Activated CD4-positive, alpha-beta T cell treated with anti-CD3 and anti-CD28 coated beads, Interleukin-2, amount 10 ng/mL, durations not matched to agents 7 days and 5 days (primary cell): ENCODE measurements at regions not wholly inside any gene's neighbourhood (a gene's known extent, or its start where the extent isn't known, plus 50 kb on each side); places are given as distances from the start of the nearest gene placed in this dataset.
"Not testable (repeated sequence)": the region's sequence is repeated elsewhere in the genome, so short reads cannot be mapped to it uniquely, and the experiment has no call there.

Source experiments
- CTCF ChIA-PET: fragments of 350-600 bp; sonication (Branson Sonifier 250); formaldehyde crosslinking; loops from one replicate; lab custom pipeline; 2021; ENCODE audit warnings: antibody characterized with exemption; lab: Charles Lee
- POLR2A ChIA-PET: fragments of 350-600 bp; sonication (Branson Sonifier 250); formaldehyde crosslinking; loops from one replicate; lab custom pipeline; 2021; ENCODE audit warnings: antibody characterized with exemption; lab: Charles Lee
- DNase-seq: peaks from one replicate; pipeline ENCODE4 v3.0.0-alpha.2; 2020
- H3K27ac Mint-ChIP-seq: one replicate; pipeline ENCODE4 v1.8.0; 2021; ENCODE audit warnings: mild to moderate bottlenecking, moderate library complexity, mixed read lengths
- H3K27me3 Mint-ChIP-seq: one replicate; pipeline ENCODE4 v1.8.0; 2021; ENCODE audit warnings: mixed read lengths
- H3K36me3 Mint-ChIP-seq: one replicate; pipeline ENCODE4 v1.8.0; 2021; ENCODE audit warnings: low read depth, mixed read lengths
- H3K4me1 Mint-ChIP-seq: one replicate; pipeline ENCODE4 v1.8.0; 2021; ENCODE audit warnings: mixed read lengths
- H3K4me3 Mint-ChIP-seq: one replicate; pipeline ENCODE4 v1.8.0; 2021; ENCODE audit warnings: mild to moderate bottlenecking, moderate library complexity, mixed read lengths
- H3K9me3 Mint-ChIP-seq: one replicate; pipeline ENCODE4 v1.8.0; 2021; ENCODE audit warnings: mixed read lengths

- Mint-ChIP-seq H3K4me1 (no peaks in the 10 kb centered on the region), H3K4me3 (no peak overlapping the region), H3K27ac (no peak overlapping the region), H3K36me3 (no peaks in the 10 kb centered on the region), H3K27me3 (no peaks in the 10 kb centered on the region), H3K9me3 (no peaks in the 10 kb centered on the region)
- ChIA-PET POLR2A (interaction anchor here (0.6 kb wide), 1 partner anchor 1383 kb away, joined by 3 read pairs; no protein-coding TSS in a partner anchor), CTCF (no interaction called here)
- DNase-seq = no peak
Measured at GRCh38 chr4:94036964-94037363, 170.7 kb upstream of the SMARCAD1 start.

DNA sequence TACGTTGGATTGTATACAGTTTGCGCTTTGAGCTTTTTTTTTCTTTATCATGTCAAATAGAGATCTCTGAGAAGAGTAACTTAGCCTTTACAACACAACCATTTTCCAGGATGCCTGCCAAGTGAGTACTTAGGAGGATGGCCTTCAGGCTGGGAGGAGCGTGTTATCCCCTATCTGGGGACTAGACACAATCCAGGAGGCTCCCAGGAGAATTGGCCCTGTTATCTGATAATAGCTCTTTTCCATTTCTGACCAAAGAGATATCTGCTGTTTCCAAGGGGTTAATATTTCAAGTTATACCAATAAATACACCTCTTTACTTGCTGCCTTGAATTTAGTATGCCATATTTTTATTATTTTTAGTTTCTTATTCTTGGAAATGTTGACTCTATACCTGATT is 169.5 kb upstream of the SMARCAD1 start:
- POLR2A ChIA-PET = no interaction called here
- H3K9me3 Mint-ChIP-seq = peaks cover 3% of the 10 kb centered on the region
- no peaks in the 10 kb centered on the region for H3K27me3 Mint-ChIP-seq
- no peaks in the 10 kb centered on the region for H3K4me1 Mint-ChIP-seq
- no peak overlapping the region for H3K27ac Mint-ChIP-seq
- CTCF ChIA-PET = no interaction called here
- no peak for DNase-seq
- no peak overlapping the region for H3K4me3 Mint-ChIP-seq
- no peaks in the 10 kb centered on the region for H3K36me3 Mint-ChIP-seq

DNA sequence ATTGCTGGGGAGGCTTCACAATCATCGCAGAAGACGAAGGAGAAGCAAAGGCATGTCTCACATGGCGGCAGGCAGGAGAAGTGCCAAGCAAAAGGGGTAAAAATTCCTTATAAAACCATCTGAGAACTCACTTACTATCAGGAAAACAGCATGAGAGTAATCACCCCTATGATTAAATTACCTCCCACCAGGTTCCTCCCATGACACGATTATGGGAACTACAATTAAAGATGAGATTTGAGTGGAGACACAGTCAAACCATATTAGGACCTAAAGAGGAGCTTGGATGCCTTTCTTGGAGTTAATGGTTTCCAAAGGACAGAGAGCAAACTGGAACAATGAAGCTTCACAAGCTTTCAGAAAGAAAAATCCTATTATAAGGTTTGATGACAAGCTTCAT is 168.4 kb upstream of the SMARCAD1 start:
- Mint-ChIP-seq H3K9me3 (peaks cover 3% of the 10 kb centered on the region), H3K4me1 (no peaks in the 10 kb centered on the region), H3K27me3 (no peaks in the 10 kb centered on the region), H3K36me3 (no peaks in the 10 kb centered on the region), H3K4me3 (no peak overlapping the region), H3K27ac (no peak overlapping the region)
- DNase-seq = no peak
- POLR2A ChIA-PET = no interaction called here
- CTCF ChIA-PET = interaction anchor here (1.9 kb wide), 1 partner anchor 20 kb away, joined by 7 read pairs; no protein-coding TSS in a partner anchor

GRCh38 chr4:94044471-94044870 is 163.2 kb upstream of the SMARCAD1 start:
- DNase-seq, H3K9me3 Mint-ChIP-seq, H3K27ac Mint-ChIP-seq, POLR2A ChIA-PET, H3K4me3 Mint-ChIP-seq, H3K4me1 Mint-ChIP-seq, H3K27me3 Mint-ChIP-seq, H3K36me3 Mint-ChIP-seq: not testable (repeated sequence)
- CTCF ChIA-PET = interaction anchor here (1.4 kb wide), 1 partner anchor 13 kb away, joined by 3 read pairs; no protein-coding TSS in a partner anchor

- POLR2A ChIA-PET = no interaction called here
- H3K27ac Mint-ChIP-seq = no peak overlapping the region
- no peaks in the 10 kb centered on the region for H3K4me1 Mint-ChIP-seq
- no peak overlapping the region for H3K4me3 Mint-ChIP-seq
- CTCF ChIA-PET = no interaction called here
- no peaks in the 10 kb centered on the region for H3K36me3 Mint-ChIP-seq
- H3K9me3 Mint-ChIP-seq = no peaks in the 10 kb centered on the region
- DNase-seq = no peak
- no peaks in the 10 kb centered on the region for H3K27me3 Mint-ChIP-seq
Measured at GRCh38 chr4:94063084-94063483, 144.6 kb upstream of the SMARCAD1 start.

DNA sequence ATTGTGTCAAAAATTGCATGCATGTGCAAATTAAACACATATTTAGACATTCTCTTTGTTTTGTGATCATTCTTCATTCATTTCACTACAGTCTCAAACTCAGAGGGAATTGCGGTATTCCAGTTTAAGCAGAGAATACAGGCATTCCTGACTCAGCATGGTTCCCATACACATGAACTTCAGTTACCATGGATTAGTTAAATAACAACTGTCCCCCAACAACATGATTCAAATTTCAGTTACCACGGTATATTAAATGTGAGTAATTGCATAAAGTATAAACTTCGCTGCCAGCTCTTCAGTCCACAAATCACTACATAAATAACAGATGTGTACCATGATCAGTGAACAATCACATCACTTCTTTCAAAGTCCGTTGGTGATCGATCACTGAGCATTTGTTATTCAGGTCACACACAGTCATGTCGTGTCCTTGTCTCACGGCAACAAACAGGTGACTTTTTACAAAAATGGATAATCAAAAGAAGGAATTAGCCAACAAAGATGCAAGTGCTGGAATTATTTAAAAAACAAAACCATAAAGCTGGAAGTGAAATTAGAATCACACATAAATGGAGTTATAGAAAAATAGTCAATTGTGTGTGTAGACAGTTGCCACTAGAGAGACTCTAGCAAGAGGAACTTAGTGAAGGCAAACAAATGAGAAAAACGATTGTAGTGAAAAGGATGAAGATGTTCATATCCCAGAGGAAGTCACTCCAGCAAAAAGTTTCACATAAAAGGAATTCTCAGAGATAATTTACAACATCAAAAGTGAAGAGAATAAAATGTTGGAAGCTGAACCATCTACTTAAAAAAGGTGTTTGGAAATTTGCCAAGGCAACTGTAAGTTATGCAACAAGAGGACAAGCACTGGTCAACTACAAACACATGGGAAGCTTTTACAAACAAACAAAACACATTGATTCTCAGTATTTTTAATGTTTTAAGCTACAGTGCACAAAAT is 138.6 kb upstream of the SMARCAD1 start:
- Mint-ChIP-seq H3K27me3 (no peaks in the 10 kb centered on the region), H3K4me3 (no peak overlapping the region), H3K9me3 (no peaks in the 10 kb centered on the region), H3K36me3 (no peaks in the 10 kb centered on the region), H3K27ac (no peak overlapping the region), H3K4me1 (no peaks in the 10 kb centered on the region)
- CTCF ChIA-PET = no interaction called here
- DNase-seq = no peak
- POLR2A ChIA-PET = no interaction called here

- POLR2A ChIA-PET = no interaction called here
- Mint-ChIP-seq H3K4me1 (no peaks in the 10 kb centered on the region), H3K36me3 (no peaks in the 10 kb centered on the region), H3K27ac (no peak overlapping the region), H3K4me3 (no peak overlapping the region), H3K27me3 (no peaks in the 10 kb centered on the region), H3K9me3 (no peaks in the 10 kb centered on the region)
- CTCF ChIA-PET = no interaction called here
- no peak for DNase-seq
Measured at GRCh38 chr4:94076498-94076897, 131.2 kb upstream of the SMARCAD1 start.

DNA sequence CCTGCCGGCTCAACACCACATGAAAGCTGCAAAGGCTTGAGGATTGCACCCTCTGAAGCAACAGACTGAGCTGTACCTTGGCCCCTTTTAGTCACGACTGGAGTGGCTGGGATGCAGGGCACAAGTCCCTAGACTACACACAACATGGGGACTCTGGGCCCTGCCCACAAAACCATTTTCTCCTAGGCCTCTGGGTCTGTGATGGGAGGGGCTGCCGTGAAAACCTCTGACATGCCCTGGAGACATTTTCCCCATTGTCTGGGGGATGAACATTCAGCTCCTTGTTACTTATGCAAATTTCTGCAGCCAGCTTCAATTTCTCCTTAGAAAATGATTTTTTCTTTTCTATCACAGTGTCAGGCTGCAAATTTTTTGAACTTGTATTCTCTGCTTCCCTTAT is 123.5 kb upstream of the SMARCAD1 start:
- ChIA-PET CTCF (no interaction called here), POLR2A (no interaction called here)
- Mint-ChIP-seq H3K27me3 (no peaks in the 10 kb centered on the region), H3K36me3 (no peaks in the 10 kb centered on the region), H3K27ac (no peak overlapping the region), H3K4me3 (no peak overlapping the region), H3K4me1 (no peaks in the 10 kb centered on the region), H3K9me3 (peaks cover 8% of the 10 kb centered on the region)
- no peak for DNase-seq

GRCh38 chr4:94099141-94099540 is 108.5 kb upstream of the SMARCAD1 start:
- CTCF ChIA-PET, DNase-seq, H3K27me3 Mint-ChIP-seq, H3K27ac Mint-ChIP-seq, H3K4me3 Mint-ChIP-seq, H3K9me3 Mint-ChIP-seq, H3K4me1 Mint-ChIP-seq, POLR2A ChIA-PET, H3K36me3 Mint-ChIP-seq: not testable (repeated sequence)

GRCh38 chr4:94112644-94113043 is 95.0 kb upstream of the SMARCAD1 start:
- Mint-ChIP-seq H3K27ac (no peak overlapping the region), H3K36me3 (no peaks in the 10 kb centered on the region), H3K27me3 (no peaks in the 10 kb centered on the region), H3K9me3 (no peaks in the 10 kb centered on the region), H3K4me3 (no peak overlapping the region), H3K4me1 (no peaks in the 10 kb centered on the region)
- no peak for DNase-seq
- CTCF ChIA-PET = no interaction called here
- POLR2A ChIA-PET = no interaction called here

GRCh38 chr4:94115687-94116086 is 92.0 kb upstream of the SMARCAD1 start:
- no peak for DNase-seq
- Mint-ChIP-seq H3K9me3 (no peaks in the 10 kb centered on the region), H3K27me3 (no peaks in the 10 kb centered on the region), H3K27ac (no peak overlapping the region), H3K4me3 (no peak overlapping the region), H3K36me3 (no peaks in the 10 kb centered on the region), H3K4me1 (no peaks in the 10 kb centered on the region)
- CTCF ChIA-PET = no interaction called here
- POLR2A ChIA-PET = no interaction called here

GRCh38 chr4:94116842-94117241 is 90.8 kb upstream of the SMARCAD1 start:
- ChIA-PET CTCF (no interaction called here), POLR2A (no interaction called here)
- Mint-ChIP-seq H3K9me3 (no peaks in the 10 kb centered on the region), H3K4me1 (no peaks in the 10 kb centered on the region), H3K27ac (no peak overlapping the region), H3K36me3 (no peaks in the 10 kb centered on the region), H3K4me3 (no peak overlapping the region), H3K27me3 (no peaks in the 10 kb centered on the region)
- no peak for DNase-seq

- H3K27me3 Mint-ChIP-seq = peaks cover 2% of the 10 kb centered on the region
- POLR2A ChIA-PET = no interaction called here
- no peaks in the 10 kb centered on the region for H3K36me3 Mint-ChIP-seq
- no peaks in the 10 kb centered on the region for H3K4me1 Mint-ChIP-seq
- H3K27ac Mint-ChIP-seq = no peak overlapping the region
- CTCF ChIA-PET = no interaction called here
- no peaks in the 10 kb centered on the region for H3K9me3 Mint-ChIP-seq
- no peak for DNase-seq
- no peak overlapping the region for H3K4me3 Mint-ChIP-seq
Measured at GRCh38 chr4:94126669-94127068, 81.0 kb upstream of the SMARCAD1 start.
